ENCODE measurements at regions not wholly inside any gene's neighbourhood (a gene's known extent, or its start where the extent isn't known, plus 50 kb on each side); places are given as distances from the start of the nearest gene placed in this dataset.

DNA sequence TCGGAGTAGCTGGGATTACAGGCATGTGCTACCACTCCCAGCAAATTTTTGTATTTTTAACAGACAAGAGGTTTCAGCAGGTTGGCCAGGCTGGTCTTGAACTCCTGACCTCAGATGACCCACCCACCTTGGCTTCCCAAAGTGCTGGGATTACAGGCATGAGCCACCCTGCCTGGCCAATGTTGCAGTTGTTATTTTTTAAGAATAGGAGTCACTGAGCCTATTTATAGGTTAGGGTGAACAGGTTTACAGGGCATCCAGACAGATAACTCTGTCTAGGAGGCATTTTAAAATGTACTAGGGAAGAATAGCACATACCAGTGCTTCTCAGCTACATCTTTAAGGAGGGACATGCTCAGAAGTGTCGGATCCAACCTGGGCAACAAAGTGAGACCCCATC lies 60.1 kb upstream of the BNC2 start:
- DNase-seq: no peak

DNA sequence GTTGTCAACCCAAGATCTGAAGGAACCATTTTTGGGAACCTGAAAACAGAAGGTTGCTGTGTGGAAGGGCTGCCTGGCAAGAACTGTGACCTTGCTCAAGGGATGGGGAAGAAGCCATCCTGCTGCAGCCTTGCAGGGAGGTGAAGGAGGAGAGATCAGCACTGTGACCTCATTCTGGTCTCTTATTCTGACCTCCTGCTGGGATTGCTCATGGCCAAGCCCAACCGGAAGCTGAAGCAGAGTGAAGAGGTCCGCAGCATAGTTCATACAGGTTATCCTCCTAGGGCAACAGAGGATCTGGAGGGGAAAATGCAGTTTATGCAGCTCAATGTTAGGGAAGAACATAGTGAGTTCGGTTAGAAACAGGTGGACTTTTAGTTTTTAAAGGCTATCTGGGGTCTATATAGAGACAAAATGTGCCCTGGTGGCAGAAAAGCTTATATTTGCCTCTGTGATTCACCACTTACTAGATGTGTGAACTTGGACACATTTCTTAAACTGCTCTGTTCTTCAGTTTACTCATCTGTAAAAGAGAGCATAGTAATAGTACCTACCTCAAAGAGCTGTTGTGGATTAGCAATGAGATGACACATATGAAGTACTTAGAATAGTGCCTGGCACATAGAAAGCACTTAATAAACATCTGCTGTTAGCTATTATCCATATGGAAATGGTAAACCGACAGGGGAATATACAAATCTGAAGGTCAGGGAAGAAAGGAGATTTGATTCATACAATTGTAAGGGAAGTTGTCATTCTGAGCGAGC lies 57.9 kb upstream of the BNC2 start:
- no peak for DNase-seq

DNA sequence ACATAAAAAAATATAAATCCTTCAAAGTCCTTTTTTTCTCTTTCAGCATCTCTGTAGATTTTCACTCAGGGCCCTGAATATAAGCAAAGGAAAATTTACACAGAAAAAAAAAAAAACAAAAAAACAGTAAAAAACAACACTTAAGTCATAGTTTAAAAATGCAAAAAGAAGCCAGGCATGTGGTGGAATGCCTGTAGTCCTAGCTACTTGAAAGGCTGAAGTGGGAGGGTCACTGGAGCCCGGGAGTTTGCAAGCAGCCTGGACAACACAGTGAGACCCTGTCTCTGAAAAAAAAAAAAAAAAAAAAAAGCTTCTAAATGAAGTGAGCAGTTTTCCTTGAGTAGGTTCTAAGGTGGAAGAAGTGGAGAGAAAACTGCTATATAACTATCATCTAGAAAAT lies 55.0 kb upstream of the BNC2 start:
- DNase-seq: no peak

DNA sequence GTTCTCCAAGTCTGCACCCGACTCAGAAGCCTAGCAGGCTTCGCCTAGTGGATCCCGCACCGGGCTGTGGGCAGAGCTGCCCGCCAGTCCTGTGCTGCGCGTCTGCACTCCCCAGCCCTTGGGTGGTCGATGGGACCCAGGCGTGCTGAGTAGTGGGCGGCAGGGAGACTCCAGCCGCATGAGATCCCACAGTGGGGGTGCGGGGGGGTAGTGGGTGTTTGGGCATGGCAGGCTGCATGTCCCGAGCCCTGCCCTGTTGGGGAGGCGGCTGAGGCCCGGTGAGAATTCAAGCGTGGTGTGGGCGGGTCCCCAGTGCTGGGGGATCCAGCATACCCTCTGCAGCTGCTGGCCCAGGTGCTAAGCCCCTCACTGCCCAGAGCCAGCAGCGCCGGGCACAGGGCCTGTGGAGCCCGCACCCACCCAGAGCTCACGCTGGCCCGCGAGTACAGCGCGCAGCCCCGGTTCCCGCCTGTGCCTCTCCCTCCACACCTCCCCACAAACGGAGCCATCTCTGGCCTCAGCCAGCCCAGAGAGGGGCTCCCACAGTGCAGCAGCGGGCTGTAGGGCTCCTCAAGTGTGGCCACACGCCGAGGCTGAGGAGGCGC lies 53.9 kb upstream of the BNC2 start:
- no peak for DNase-seq

DNA sequence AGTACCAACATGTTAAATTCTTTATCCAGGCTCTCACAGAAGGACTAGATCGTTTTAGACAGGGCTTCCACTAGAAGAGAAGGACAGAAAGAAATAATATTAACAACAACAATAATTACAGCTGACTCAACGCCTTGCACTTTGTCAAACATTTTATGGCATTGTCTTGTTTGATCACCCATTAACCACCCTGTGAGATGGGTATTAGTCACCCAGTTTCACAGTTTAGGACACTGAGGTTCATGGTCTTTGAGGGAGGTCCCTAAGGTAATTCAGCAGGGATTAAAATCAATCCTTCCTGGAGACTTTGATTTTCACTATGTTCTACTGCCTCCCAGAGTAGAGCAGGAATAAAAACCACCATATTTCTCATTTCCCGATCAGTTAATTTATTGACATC lies 51.4 kb upstream of the BNC2 start:
- DNase-seq: peak; percentile 18

Data from NCI-H748 treated with DMSO at 0.1 percent for 48 hours (cell line).